Gastrocnemius medialis (tissue), 4 donors: ENCODE measurements at regions not wholly inside any gene's neighbourhood (a gene's known extent, or its start where the extent isn't known, plus 50 kb on each side); places are given as distances from the start of the nearest gene placed in this dataset.

Source experiments
- ATAC-seq, 2 donors: fragments of 150-250 bp; one replicate each; pipeline ENCODE4 v1.9.1; 2016
- DNase-seq, 2 donors: peaks; one replicate each; pipeline ENCODE4 v3.0.0-alpha.2; 2019
- H3K27ac ChIP-seq, 4 donors: fragments of 200-600 bp; sonication (generic); 1 replicate in 1 of 4; 2 replicates in 3 of 4; pipeline ENCODE4 v1.5.1; 2016 to 2018; ENCODE audit warnings: mild to moderate bottlenecking in 2 of 4, moderate library complexity in 1 of 4
- H3K27me3 ChIP-seq, 3 donors: fragments of 200-600 bp; sonication (generic) in 2 of 3; 1 replicate in 1 of 3; 2 replicates in 2 of 3; pipeline versions ENCODE4 v1.5.1 to v1.6.0; 2016 to 2019; ENCODE audit warnings: mild to moderate bottlenecking in 1 of 3, moderate library complexity in 1 of 3
- H3K36me3 ChIP-seq, 2 donors: fragments of 200-600 bp; sonication (generic) in 1 of 2; one replicate each; pipeline ENCODE4 v1.5.1; 2017 to 2018
- H3K4me1 ChIP-seq, 2 donors: fragments of 200-600 bp; sonication (generic) in 1 of 2; one replicate each; pipeline ENCODE4 v1.5.1; 2016 to 2017; ENCODE audit warnings: mild to moderate bottlenecking in 2 of 2
- H3K4me3 ChIP-seq, 4 donors: fragments of 200-600 bp; sonication (generic) in 3 of 4; 1 replicate in 1 of 4; 2 replicates in 3 of 4; pipeline ENCODE4 v1.5.1; 2016 to 2019; ENCODE audit warnings: mild to moderate bottlenecking in 2 of 4
- H3K9me3 ChIP-seq, 3 donors: fragments of 200-600 bp; sonication (generic) in 2 of 3; 1 replicate in 1 of 3; 2 replicates in 2 of 3; pipeline ENCODE4 v1.5.1; 2016 to 2019
- POLR2A ChIP-seq, 2 donors: fragments of 450-650 bp; IDR thresholded peaks; one replicate each; pipeline ENCODE4 v1.6.1; 2017; ENCODE audit warnings: antibody characterized with exemption in 2 of 2, mild to moderate bottlenecking in 2 of 2, moderate library complexity in 2 of 2
- in situ Hi-C, 4 donors: fragments of 200-750 bp; cut with MboI; loops; one replicate each; pipeline versions ENCODE4 v1.15.0 to v1.8.0; 2017; ENCODE audit warnings: low sequenced_read_pairs in 4 of 4
- intact Hi-C: fragments of 100-400 bp; cut with DNase I; formaldehyde crosslinking; loops from one replicate; pipeline ENCODE4 v1.15.1; 2023; ENCODE audit warnings: low total_unique reads
- TF ChIP-seq, protein P1 (sequence below), 5 experiments: fragments of 450-650 bp in 3 of 5; fragments of 200-600 bp in 2 of 5; sonication (generic) in 2 of 5; IDR thresholded peaks in 4 of 5; conservative IDR thresholded peaks in 1 of 5; 1 replicate in 4 of 5; 2 replicates in 1 of 5; pipeline ENCODE4 v1.5.1; 2016 to 2019; ENCODE audit warnings: antibody characterized with exemption in 5 of 5, mild to moderate bottlenecking in 3 of 5, moderate library complexity in 3 of 5

DNA sequence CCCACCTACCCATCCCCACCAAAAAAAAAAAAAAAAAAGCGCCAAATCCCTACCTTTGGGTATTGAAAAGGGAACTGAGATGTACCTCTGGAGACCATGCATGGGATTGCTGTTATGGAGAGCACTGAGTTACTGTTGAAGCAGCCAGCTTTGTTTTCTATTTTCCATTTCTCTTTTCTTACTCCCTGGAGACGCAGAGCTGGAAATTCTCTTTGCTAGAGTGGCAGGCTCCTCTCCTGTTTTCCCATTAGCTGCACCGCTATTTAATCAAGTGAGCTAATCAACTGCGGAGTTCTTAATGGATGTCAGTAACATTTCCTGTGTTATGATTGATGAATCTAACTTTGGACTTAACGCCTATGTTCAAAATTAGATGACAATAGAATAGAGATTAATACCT, 136.1 kb upstream of the LMCD1 start:
- DNase-seq, result no peak
- intact Hi-C loops (no loop called here), in situ Hi-C loops (no loop called here)
- H3K9me3 ChIP-seq, result no peaks in the 10 kb centered on the region
- no peaks in the 10 kb centered on the region for H3K27me3 ChIP-seq
- H3K36me3 ChIP-seq, result no peaks in the 10 kb centered on the region
- ATAC-seq, result no peak
- H3K4me3 ChIP-seq, result no peak overlapping the region
- no peak for TF ChIP-seq POLR2A (IDR thresholded peaks at IDR 0.05)
- TF ChIP-seq, protein P1, sequence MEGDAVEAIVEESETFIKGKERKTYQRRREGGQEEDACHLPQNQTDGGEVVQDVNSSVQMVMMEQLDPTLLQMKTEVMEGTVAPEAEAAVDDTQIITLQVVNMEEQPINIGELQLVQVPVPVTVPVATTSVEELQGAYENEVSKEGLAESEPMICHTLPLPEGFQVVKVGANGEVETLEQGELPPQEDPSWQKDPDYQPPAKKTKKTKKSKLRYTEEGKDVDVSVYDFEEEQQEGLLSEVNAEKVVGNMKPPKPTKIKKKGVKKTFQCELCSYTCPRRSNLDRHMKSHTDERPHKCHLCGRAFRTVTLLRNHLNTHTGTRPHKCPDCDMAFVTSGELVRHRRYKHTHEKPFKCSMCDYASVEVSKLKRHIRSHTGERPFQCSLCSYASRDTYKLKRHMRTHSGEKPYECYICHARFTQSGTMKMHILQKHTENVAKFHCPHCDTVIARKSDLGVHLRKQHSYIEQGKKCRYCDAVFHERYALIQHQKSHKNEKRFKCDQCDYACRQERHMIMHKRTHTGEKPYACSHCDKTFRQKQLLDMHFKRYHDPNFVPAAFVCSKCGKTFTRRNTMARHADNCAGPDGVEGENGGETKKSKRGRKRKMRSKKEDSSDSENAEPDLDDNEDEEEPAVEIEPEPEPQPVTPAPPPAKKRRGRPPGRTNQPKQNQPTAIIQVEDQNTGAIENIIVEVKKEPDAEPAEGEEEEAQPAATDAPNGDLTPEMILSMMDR (IDR thresholded peaks at IDR 0.05 in 4 of 5, conservative IDR thresholded peaks at IDR 0.05 in 1 of 5), result no peak
- H3K4me1 ChIP-seq, result no peaks in the 10 kb centered on the region
- no peak overlapping the region for H3K27ac ChIP-seq

DNA sequence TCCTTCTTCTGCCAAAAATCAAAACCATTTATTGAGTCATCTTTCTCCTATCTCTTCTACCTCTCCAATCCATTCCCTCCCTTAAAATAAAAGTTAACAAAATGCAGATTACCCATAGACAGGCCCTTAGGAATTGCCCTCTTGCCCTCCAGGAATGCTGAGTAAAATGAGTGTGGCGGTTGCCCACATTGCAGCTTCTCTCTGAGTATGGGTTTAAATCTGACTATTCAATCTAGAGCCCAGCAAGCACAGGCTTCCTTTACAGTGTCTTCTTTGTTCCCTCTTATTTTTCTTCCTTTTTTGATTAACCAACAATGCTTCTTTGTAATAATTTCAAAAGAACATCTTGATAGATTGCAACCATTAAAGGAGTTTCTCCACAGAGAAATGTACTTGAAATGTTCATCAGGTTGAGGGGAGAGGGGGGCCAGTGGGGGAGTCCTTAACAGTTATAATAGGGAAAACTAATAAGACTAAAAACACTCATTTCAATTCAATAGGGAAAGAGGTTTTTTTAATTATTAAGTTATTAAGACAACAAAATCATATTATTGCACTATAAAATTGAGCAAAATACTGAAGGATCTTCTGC, 135.3 kb upstream of the LMCD1 start:
- H3K27ac ChIP-seq, result no peak overlapping the region
- no peaks in the 10 kb centered on the region for H3K9me3 ChIP-seq
- intact Hi-C loops (no loop called here), in situ Hi-C loops (no loop called here)
- ATAC-seq (no peak), DNase-seq (no peak)
- no peaks in the 10 kb centered on the region for H3K36me3 ChIP-seq
- no peaks in the 10 kb centered on the region for H3K27me3 ChIP-seq
- no peak overlapping the region for H3K4me3 ChIP-seq
- no peaks in the 10 kb centered on the region for H3K4me1 ChIP-seq
- TF ChIP-seq POLR2A (IDR thresholded peaks at IDR 0.05), result no peak
- TF ChIP-seq, protein P1 (IDR thresholded peaks at IDR 0.05 in 4 of 5, conservative IDR thresholded peaks at IDR 0.05 in 1 of 5), result no peak

DNA sequence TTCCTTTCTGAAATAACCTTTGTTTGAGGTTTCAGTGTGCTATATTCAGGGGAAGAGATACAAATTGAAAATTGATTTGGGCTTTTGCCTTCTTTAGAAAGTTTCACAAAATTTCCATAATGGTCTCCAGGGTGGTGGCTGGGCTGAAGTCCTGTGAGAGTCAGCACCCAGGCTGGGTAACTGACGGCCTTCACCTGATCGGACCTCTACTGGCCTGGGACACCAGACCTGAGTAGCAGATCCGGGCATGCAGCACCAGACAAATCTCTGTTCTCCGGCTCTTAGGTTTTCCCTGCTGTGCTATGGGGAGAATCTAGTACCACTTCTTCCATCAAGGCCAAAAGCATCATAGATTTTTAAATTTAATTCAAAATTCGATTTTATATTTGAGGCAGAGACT, 133.0 kb upstream of the LMCD1 start:
- no peak overlapping the region for H3K4me3 ChIP-seq
- intact Hi-C loops, result no loop called here
- H3K36me3 ChIP-seq, result no peaks in the 10 kb centered on the region
- in situ Hi-C loops, result no loop called here
- DNase-seq, result no peak
- TF ChIP-seq, protein P1 (IDR thresholded peaks at IDR 0.05 in 4 of 5, conservative IDR thresholded peaks at IDR 0.05 in 1 of 5), result no peak
- TF ChIP-seq POLR2A (IDR thresholded peaks at IDR 0.05), result no peak
- no peak overlapping the region for H3K27ac ChIP-seq
- ATAC-seq, result no peak
- H3K9me3 ChIP-seq, result no peaks in the 10 kb centered on the region
- no peaks in the 10 kb centered on the region for H3K4me1 ChIP-seq
- no peaks in the 10 kb centered on the region for H3K27me3 ChIP-seq

DNA sequence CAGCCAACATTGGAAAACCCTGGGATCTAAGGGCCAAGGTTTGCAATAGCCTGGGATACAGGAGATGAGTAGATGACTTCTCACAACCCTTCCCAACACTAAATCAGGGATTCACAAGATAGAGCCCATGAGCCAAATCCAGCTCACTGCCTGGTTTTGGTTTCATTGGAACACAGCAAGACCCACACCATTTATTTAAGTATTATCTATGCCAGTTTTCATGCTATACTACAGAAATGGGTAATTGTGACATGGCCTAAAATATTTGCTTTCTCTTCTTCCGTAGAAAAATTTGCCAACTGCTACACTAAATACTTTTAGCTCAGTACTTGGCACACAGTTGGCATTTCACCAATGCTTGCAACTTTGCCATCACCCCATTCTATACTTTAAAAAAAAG, 132.0 kb upstream of the LMCD1 start:
- intact Hi-C loops (no loop called here), in situ Hi-C loops (no loop called here)
- Histone ChIP-seq H3K36me3 (no peaks in the 10 kb centered on the region), H3K27ac (no peak overlapping the region), H3K4me1 (no peaks in the 10 kb centered on the region), H3K4me3 (no peak overlapping the region), H3K9me3 (no peaks in the 10 kb centered on the region), H3K27me3 (no peaks in the 10 kb centered on the region)
- no peak for TF ChIP-seq POLR2A (IDR thresholded peaks at IDR 0.05)
- TF ChIP-seq, protein P1 (IDR thresholded peaks at IDR 0.05 in 4 of 5, conservative IDR thresholded peaks at IDR 0.05 in 1 of 5), result no peak
- ATAC-seq (no peak), DNase-seq (no peak)

DNA sequence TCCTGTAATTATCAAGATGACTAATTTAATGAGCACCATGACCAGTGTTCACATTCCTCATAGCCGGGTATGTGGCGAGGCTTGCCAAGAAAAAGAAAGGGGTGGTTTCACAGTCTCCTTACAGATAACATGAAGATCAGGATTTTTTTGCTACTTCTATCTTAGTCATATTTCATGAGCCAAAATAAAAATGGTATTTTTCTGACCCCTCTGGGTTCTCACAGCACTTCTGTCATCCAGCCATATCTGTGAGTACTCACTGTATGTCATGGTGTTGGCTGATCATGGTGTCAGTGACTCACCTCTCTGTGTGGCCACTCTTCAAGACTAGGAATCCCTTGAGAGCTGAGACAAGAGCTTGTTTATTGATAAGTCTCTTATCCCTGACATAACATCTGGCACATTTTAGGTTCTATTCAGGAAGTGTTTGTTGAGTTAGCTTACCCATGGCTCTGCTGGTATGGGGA, 130.5 kb upstream of the LMCD1 start:
- ATAC-seq, result no peak
- TF ChIP-seq, protein P1 (IDR thresholded peaks at IDR 0.05 in 4 of 5, conservative IDR thresholded peaks at IDR 0.05 in 1 of 5), result no peak
- no peak for TF ChIP-seq POLR2A (IDR thresholded peaks at IDR 0.05)
- DNase-seq, result no peak

More for the DNA sequence above, 130.5 kb upstream of the LMCD1 start:
- no peaks in the 10 kb centered on the region for H3K27me3 ChIP-seq
- H3K27ac ChIP-seq, result no peak overlapping the region
- intact Hi-C loops, result no loop called here
- no peaks in the 10 kb centered on the region for H3K36me3 ChIP-seq
- H3K9me3 ChIP-seq, result no peaks in the 10 kb centered on the region
- in situ Hi-C loops, result no loop called here
- no peak overlapping the region for H3K4me3 ChIP-seq
- no peaks in the 10 kb centered on the region for H3K4me1 ChIP-seq
